SK-N-SH (cell line): ENCODE measurements at regions not wholly inside any gene's neighbourhood (a gene's known extent, or its start where the extent isn't known, plus 50 kb on each side); places are given as distances from the start of the nearest gene placed in this dataset.

ENCODE experiments used
- CTCF ChIA-PET: fragments of 300-600, 350-600 bp; formaldehyde crosslinking; extraction: SDS; loops from one replicate; lab custom pipeline; 2021; lab: Yijun Ruan, JAX
- POLR2A ChIA-PET: fragments of 350-600 bp; sonication (Branson Sonifier 250); formaldehyde crosslinking; extraction: SDS; loops from one replicate; lab custom pipeline; 2020; ENCODE audit warnings: antibody characterized with exemption, inconsistent platforms; lab: Yijun Ruan, JAX
- DNase-seq: peaks from one replicate; pipeline ENCODE4 v3.0.0; 2012
- H2AFZ ChIP-seq: fragments of 200-600 bp; sonication (generic); 2 replicates; pipeline ENCODE4 v1.8.1; 2016; ENCODE audit warnings: antibody characterized with exemption, mild to moderate bottlenecking, low read depth
- H3F3A ChIP-seq: fragments of 200-600 bp; sonication (generic); replicated peaks from 2 replicates; pipeline ENCODE3; 2016; ENCODE audit warnings: antibody characterized with exemption, mild to moderate bottlenecking; ENCODE audit not compliant: insufficient read depth
- H3K27ac ChIP-seq, 2 experiments: fragments of 200-500 bp in 1 of 2; fragments of 200-600 bp in 1 of 2; sonication (Bioruptor generic) in 1 of 2; sonication (generic), shearing (Covaris generic) in 1 of 2; 2 replicates each; pipeline versions ENCODE4 v1.5.1 to v1.6.1; 2014 to 2016; ENCODE audit warnings: low read depth in 2 of 2, inconsistent platforms in 1 of 2, low read length in 1 of 2, mild to moderate bottlenecking in 1 of 2, mixed read lengths in 1 of 2
- H3K27me3 ChIP-seq: fragments of 200-600 bp; sonication (generic), shearing (Covaris generic); 2 replicates; pipeline ENCODE4 v1.6.1; 2016; ENCODE audit warnings: mixed run types; ENCODE audit not compliant: insufficient read depth
- H3K36me3 ChIP-seq, 2 experiments: fragments of 200-500 bp in 1 of 2; fragments of 200-600 bp in 1 of 2; sonication (Bioruptor generic) in 1 of 2; sonication (generic) in 1 of 2; replicated peaks in 1 of 2; 2 replicates each; pipeline versions ENCODE3 to v1.5.1; 2014 to 2016; ENCODE audit warnings: low read length in 1 of 2, mild to moderate bottlenecking in 1 of 2; ENCODE audit not compliant: insufficient read depth in 2 of 2, control insufficient read depth in 1 of 2
- H3K4me1 ChIP-seq, 2 experiments: fragments of 200-500 bp in 1 of 2; fragments of 200-600 bp in 1 of 2; sonication (Bioruptor generic) in 1 of 2; sonication (generic), shearing (Covaris generic) in 1 of 2; 2 replicates each; pipeline versions ENCODE4 v1.5.1 to v1.6.1; 2014 to 2016; ENCODE audit warnings: low read depth in 1 of 2, low read length in 1 of 2, mixed run types in 1 of 2; ENCODE audit not compliant: insufficient read depth in 2 of 2, control insufficient read depth in 1 of 2
- H3K4me2 ChIP-seq: fragments of 200-600 bp; sonication (generic), shearing (Covaris generic); 2 replicates; pipeline ENCODE4 v1.6.1; 2017; ENCODE audit warnings: mixed run types
- H3K4me3 ChIP-seq, 2 experiments: fragments of 200-500 bp in 1 of 2; fragments of 200-600 bp in 1 of 2; sonication (Bioruptor generic) in 1 of 2; sonication (generic), shearing (Covaris generic) in 1 of 2; 2 replicates each; pipeline versions ENCODE4 v1.5.1 to v1.8.1; 2014 to 2016; ENCODE audit warnings: low read depth in 2 of 2, inconsistent platforms in 1 of 2, low read length in 1 of 2, mild to moderate bottlenecking in 1 of 2, mixed read lengths in 1 of 2, moderate library complexity in 1 of 2
- H3K79me2 ChIP-seq: fragments of 200-600 bp; sonication (generic); 2 replicates; pipeline ENCODE4 v1.8.1; 2017; ENCODE audit warnings: mild to moderate bottlenecking; ENCODE audit not compliant: insufficient read depth
- H3K9ac ChIP-seq: fragments of 200-600 bp; sonication (generic); 2 replicates; pipeline ENCODE4 v1.6.1; 2017; ENCODE audit warnings: mixed run types
- H3K9me2 ChIP-seq: fragments of 200-600 bp; sonication (generic); 2 replicates; pipeline ENCODE4 v1.6.1; 2017; ENCODE audit warnings: mixed run types
- H3K9me3 ChIP-seq: fragments of 200-600 bp; sonication (generic); 2 replicates; pipeline ENCODE4 v1.6.1; 2017; ENCODE audit warnings: mixed run types, mild to moderate bottlenecking, moderate library complexity
- H4K20me1 ChIP-seq: fragments of 200-600 bp; sonication (generic); 2 replicates; pipeline ENCODE4 v1.6.1; 2017; ENCODE audit warnings: mild to moderate bottlenecking, mixed run types; ENCODE audit not compliant: insufficient read depth
- CHD2 ChIP-seq: fragments of 150-350 bp; IDR thresholded peaks from 2 replicates; pipeline ENCODE4 v1.6.1; 2018; ENCODE audit warnings: low read length; ENCODE audit not compliant: partially characterized antibody
- ELF1 ChIP-seq: IDR thresholded peaks from 2 replicates; pipeline ENCODE4 v1.4.0; 2012
- EP300 ChIP-seq, 2 experiments: IDR thresholded peaks; 2 replicates each; pipeline versions ENCODE4 v1.4.0 to v1.6.1; 2012; ENCODE audit warnings: borderline replicate concordance in 1 of 2, low read depth in 1 of 2, low read length in 1 of 2
- EZH2phosphoT487 ChIP-seq: fragments of 200-600 bp; sonication (generic); IDR thresholded peaks from 2 replicates; pipeline ENCODE4 v1.6.1; 2017; ENCODE audit warnings: low read depth, mixed run types, mild to moderate bottlenecking, antibody characterized with exemption, moderate library complexity, borderline replicate concordance
- FOXM1 ChIP-seq: IDR thresholded peaks from 2 replicates; pipeline ENCODE4 v1.4.0; 2012; ENCODE audit warnings: low read depth, mild to moderate bottlenecking
- GATA2 ChIP-seq: sonication (generic); formaldehyde crosslinking; IDR thresholded peaks from 2 replicates; pipeline ENCODE4 v1.5.0; 2020; ENCODE audit warnings: mild to moderate bottlenecking, missing genetic modification reagents
- IRF3 ChIP-seq: fragments of 150-350 bp; IDR thresholded peaks from 2 replicates; pipeline ENCODE4 v1.6.1; 2016; ENCODE audit warnings: mild to moderate bottlenecking, low read depth, low read length
- JUND ChIP-seq: IDR thresholded peaks from 2 replicates; pipeline ENCODE4 v1.4.0; 2012
- NFIC ChIP-seq: IDR thresholded peaks from 2 replicates; pipeline ENCODE4 v1.4.0; 2012; ENCODE audit warnings: borderline replicate concordance
- NRF1 ChIP-seq: IDR thresholded peaks from 2 replicates; pipeline ENCODE4 v1.6.1; 2012; ENCODE audit warnings: low read depth, mild to moderate bottlenecking, low read length
- POLR2AphosphoS5 ChIP-seq: IDR thresholded peaks from 2 replicates; pipeline ENCODE4 v1.6.1; 2012; ENCODE audit warnings: low read depth, low read length
- RAD21 ChIP-seq: IDR thresholded peaks from 2 replicates; pipeline ENCODE4 v1.6.1; 2012; ENCODE audit warnings: mild to moderate bottlenecking, low read length
- REST ChIP-seq: IDR thresholded peaks from 2 replicates; pipeline ENCODE4 v1.6.1; 2012; ENCODE audit warnings: mild to moderate bottlenecking, low read depth, low read length, moderate library complexity
- RFX5 ChIP-seq: IDR thresholded peaks from 2 replicates; pipeline ENCODE4 v1.6.1; 2012; ENCODE audit warnings: mild to moderate bottlenecking, improper control_type of control experiment, low read length
- SIN3A ChIP-seq: IDR thresholded peaks from 2 replicates; pipeline ENCODE4 v1.6.1; 2012; ENCODE audit warnings: low read depth, mild to moderate bottlenecking, low read length, moderate library complexity, borderline replicate concordance
- TCF12 ChIP-seq: IDR thresholded peaks from 2 replicates; pipeline ENCODE4 v1.4.0; 2012
- TEAD4 ChIP-seq: IDR thresholded peaks from 2 replicates; pipeline ENCODE4 v1.4.0; 2012; ENCODE audit warnings: mild to moderate bottlenecking, borderline replicate concordance; ENCODE audit not compliant: insufficient read depth
- USF1 ChIP-seq: IDR thresholded peaks from 2 replicates; pipeline ENCODE4 v1.4.0; 2012; ENCODE audit warnings: low read depth, borderline replicate concordance
- YY1 ChIP-seq: IDR thresholded peaks from 2 replicates; pipeline ENCODE4 v1.4.0; 2012; ENCODE audit warnings: low read depth, mild to moderate bottlenecking
- ZBTB33 ChIP-seq: IDR thresholded peaks from 2 replicates; pipeline ENCODE4 v1.4.0; 2012; ENCODE audit warnings: low read depth, borderline replicate concordance
- WGBS: methylation state at CpG from one replicate; pipeline ENCODE4 v1.1.6; 2017; ENCODE audit warnings: low lambda C conversion rate; 5-methylcytosine and 5-hydroxymethylcytosine counted together

DNA sequence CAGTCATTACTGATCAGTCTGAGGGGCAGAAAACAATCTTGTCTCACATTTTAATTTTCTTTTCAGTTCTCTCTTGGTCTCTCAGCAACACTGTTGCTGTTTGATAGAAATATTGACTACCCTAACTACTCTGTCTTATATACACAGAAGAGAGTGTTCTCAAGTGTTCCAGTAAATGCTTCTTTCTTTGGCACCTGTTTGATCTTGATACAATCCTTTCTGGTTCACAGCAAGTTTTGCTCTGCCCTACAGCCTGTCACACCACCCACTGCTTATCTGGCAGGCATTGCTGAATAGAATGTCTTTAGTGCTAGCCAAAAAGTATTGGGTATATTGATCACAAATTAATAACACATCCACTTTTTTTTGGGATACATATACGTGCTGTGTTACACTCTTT, 75.7 kb upstream of the WLS start:
- H3K36me3 ChIP-seq = no peaks in the 10 kb centered on the region
- H2AFZ ChIP-seq = no peak overlapping the region
- H3K27me3 ChIP-seq = no peaks in the 10 kb centered on the region
- no peak overlapping the region for H3K4me2 ChIP-seq
- no peaks in the 10 kb centered on the region for H3K9me3 ChIP-seq
- POLR2A ChIA-PET = no interaction called here
- no peaks in the 10 kb centered on the region for H3K4me1 ChIP-seq
- CTCF ChIA-PET = interaction anchor here (3.0 kb wide), 1 partner anchor 188 kb away, joined by 8 read pairs; no protein-coding TSS in a partner anchor
- H3K9me2 ChIP-seq = no peaks in the 10 kb centered on the region
- WGBS = 83% methylated on average over 1 of the region's 1 CpG
- no peak for DNase-seq
- H4K20me1 ChIP-seq = no peaks in the 10 kb centered on the region
- no peak overlapping the region for H3K9ac ChIP-seq
- H3F3A ChIP-seq = no peaks in the 10 kb centered on the region
- no peak overlapping the region for H3K4me3 ChIP-seq
- no peak for TF ChIP-seq RFX5
- TF ChIP-seq ZBTB33 = no peak
- TF ChIP-seq JUND = no peak
- TF ChIP-seq CHD2 = no peak
- TF ChIP-seq SIN3A = no peak
- no peak for TF ChIP-seq TEAD4
- TF ChIP-seq FOXM1 = no peak
- no peak for TF ChIP-seq NFIC
- no peak for TF ChIP-seq IRF3
- TF ChIP-seq EZH2phosphoT487 = no peak
- no peak for TF ChIP-seq GATA2 (CRISPR knock-in tag)
- no peak for TF ChIP-seq USF1
- no peak for TF ChIP-seq REST
- TF ChIP-seq ELF1 = no peak
- TF ChIP-seq POLR2AphosphoS5 = no peak
- no peak for TF ChIP-seq EP300 (IDR thresholded peaks at IDR 0.05; ENCODE audit: borderline replicate concordance in 1 of 2, low read depth in 1 of 2, low read length in 1 of 2)
- no peak for TF ChIP-seq TCF12
- TF ChIP-seq NRF1 = no peak
- no peak for TF ChIP-seq RAD21
- TF ChIP-seq YY1 = no peak
- H3K27ac ChIP-seq = no peak overlapping the region
- no peaks in the 10 kb centered on the region for H3K79me2 ChIP-seq
